Stimulated activated CD8-positive, alpha-beta memory T cell treated with anti-CD3 and anti-CD28 coated beads, Interleukin-4, amount 100 ng/mL, for 4 hours (primary cell): ENCODE measurements at regions not wholly inside any gene's neighbourhood (a gene's known extent, or its start where the extent isn't known, plus 50 kb on each side); places are given as distances from the start of the nearest gene placed in this dataset.

Experiments
- DNase-seq, 2 donors: peaks; one replicate each; pipeline ENCODE4 v3.0.0-alpha.2; 2020; ENCODE audit warnings: low read depth in 2 of 2, low spot score in 1 of 2

- no peak for DNase-seq
Observed at GRCh38 chr10:14396411-14397048, 65.8 kb upstream of the FRMD4A start.

DNA sequence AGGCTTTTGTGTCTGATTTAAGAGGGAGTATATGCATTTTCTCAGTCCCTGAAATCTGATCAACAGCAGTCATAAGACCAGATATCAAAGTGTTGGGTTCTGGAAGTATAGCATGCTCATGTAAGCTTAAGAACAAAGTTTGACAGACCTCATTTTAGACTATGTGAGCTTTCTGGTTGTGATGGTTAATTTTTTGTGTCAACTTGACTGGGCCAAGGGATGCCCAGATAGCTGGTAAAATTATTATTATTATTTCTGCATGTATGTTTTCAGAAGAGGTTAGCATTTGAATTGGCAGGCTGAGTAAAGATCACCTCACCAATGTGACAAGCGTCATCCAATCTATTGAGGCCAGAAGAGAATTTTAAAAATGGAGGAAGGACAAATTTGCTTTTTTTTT is 63.5 kb upstream of the FRMD4A start:
- DNase-seq: no peak

- no peak for DNase-seq
Observed at GRCh38 chr10:14391342-14391741, 60.6 kb upstream of the FRMD4A start.

GRCh38 chr10:14389981-14390590 is 59.4 kb upstream of the FRMD4A start:
- no peak for DNase-seq

DNA sequence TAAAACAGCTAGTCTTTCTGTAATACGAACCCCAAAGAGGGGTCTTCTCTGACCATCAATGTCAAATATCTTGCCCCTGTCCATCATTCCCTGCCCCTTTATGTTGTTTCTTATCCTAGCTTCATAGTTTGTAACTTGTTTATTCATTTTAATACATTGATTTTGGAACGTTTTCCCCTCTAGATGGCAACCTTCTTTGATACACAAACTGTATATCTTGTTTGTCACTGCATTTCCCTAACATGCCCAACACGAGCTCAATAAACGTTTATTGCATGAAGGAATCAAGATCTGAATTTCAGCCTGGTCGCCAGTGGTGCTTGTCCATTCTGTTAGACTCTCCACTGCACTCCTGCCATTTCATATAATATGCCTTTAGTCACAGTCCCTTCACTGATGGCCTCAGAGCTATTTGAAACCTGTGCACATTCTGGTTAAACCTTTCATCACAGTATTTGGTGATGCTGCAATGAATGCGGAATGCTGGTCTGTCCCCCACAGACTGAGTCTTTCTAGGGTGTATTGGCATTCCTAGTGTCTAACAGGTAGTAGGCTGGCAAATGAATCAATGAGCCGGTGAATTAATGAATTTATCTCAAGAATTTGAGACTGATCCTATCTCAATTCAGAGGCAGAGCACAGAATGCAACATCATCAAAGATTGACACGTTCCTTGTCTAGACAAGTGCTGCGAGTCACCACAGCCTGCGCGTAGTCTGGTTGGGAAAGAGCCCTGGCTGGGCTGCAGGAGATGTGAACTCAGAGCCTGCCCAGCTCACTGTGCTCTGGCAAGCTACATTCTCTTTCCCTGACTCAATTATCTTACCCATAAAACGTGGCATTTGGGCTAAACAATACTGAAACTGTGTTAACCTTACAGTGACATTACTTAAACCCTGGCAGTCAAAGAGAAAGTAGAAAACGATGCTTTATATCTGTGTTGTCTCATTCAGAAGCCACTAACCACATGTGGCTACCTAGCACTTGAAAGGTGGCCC is 55.2 kb upstream of the FRMD4A start:
- no peak for DNase-seq

- DNase-seq: no peak
Observed at GRCh38 chr10:14384915-14385314, 54.2 kb upstream of the FRMD4A start.

DNA sequence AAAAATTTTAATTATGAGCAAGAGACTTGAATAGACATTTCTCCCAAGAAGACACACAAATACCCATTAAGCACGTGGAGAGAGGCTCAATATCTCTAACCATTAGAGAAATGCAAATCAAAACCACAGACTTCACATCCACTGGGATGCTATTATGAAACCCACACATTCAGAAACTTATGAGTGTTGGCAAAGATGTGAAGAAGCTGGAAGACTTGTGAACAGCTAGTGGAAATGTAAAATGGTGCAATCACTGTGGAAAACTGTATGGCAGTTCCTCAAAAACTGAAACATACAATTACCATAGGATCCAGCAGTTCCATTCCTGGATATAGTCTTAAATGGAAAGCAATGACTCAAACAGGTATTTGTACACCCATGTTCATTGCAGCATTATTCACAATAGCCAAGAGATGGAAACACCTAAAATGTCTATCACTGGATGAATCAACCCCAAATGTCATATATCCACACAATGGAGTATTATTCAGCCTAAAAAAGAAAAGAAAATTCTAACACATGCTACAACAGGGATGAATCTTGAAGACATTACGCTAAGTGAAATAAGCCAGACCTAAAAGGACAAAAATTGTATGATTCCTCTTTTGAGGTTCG is 53.5 kb upstream of the FRMD4A start:
- no peak for DNase-seq

DNA sequence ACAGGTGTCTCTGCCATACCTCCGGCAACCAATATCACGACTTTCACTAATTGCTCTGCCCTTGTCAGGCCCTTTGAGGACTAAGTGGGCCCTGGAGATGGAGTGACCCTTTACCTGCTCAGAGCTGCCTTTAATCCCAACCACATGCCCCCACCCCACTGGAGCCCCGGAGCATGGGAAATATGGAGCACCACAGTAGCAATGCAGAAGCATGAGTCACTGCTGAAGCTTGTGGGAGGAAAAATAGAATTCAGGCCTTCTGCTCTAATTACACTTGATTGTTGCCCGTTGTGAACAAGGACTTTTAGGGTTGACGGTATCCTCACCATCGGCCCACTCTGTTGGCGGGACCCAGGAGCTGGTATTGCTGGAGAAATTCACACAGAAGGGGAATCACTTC is 52.5 kb upstream of the FRMD4A start:
- no peak for DNase-seq

- DNase-seq: no peak
Observed at GRCh38 chr10:14382531-14382930, 51.8 kb upstream of the FRMD4A start.

DNA sequence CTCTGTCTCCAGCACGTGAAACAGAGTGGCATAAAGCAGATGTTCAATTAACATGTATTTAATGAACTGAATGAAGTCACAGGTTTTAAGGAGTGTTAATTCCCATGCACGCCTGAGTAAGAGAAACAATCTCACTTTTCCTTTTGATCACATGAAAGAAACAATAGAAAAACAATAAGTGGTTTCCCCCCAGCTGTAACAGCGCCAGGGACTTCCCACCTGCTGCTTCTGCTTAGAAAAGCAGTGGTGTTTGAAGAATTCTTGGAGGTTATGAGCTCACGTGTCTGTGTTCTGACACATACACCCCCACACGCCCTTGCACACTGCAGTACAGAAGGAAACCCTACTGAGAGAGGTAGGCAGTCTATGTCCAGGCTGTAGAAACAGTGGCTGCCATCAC is 51.3 kb upstream of the FRMD4A start:
- peak; percentile 10 to 12 for DNase-seq

DNA sequence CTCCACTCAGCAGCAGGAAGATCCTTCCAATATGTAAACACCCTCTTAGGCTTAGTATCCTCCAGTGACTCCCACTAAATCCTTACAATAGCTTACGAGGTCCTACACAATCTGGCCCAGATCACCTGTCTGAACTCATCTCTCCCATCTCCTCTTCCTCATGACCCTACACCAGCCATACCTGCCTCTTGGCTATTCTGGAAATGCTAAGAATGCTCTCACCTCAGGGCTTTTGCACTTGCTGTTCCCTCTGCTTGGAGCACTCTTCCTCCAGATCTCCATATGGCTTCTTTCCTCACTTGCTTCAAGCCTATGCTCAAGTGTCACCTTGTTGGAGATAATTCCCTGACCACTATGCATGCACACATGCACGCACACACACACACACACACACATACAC is 50.8 kb upstream of the FRMD4A start:
- DNase-seq: no peak

DNA sequence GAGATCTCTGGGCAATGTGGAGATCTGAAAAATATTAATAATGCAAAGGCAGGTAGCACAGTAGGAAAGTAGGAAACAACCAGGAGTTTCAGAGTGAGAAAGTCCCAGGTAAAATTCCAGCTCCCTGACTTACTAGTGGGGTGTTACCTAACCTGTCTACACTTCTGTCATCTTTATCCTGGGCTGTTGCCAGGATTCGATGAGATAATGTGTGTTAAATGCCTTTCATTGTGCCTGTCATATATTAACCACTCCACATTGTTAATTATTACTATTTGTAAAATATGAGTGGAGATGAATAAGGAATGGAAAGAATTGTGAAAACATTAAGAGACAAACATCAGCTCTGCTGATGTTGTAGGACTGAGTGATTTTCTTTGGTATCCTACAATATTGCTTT is 50.0 kb upstream of the FRMD4A start:
- no peak for DNase-seq
